ENCODE measurements at regions not wholly inside any gene's neighbourhood (a gene's known extent, or its start where the extent isn't known, plus 50 kb on each side); places are given as distances from the start of the nearest gene placed in this dataset.
A peak's percentile ranks its signal among the peaks of the same experiment; 100 is the strongest.

- TF ChIP-seq CTCF (IDR thresholded peaks at IDR 0.05; ENCODE audit: extremely low read depth, low read depth, low read length) = no peak
- no peaks in the 10 kb centered on the region for H4K20me1 ChIP-seq (ENCODE audit: insufficient read depth, low read length)
- H3K4me2 ChIP-seq (ENCODE audit: insufficient read depth, low read length) = peak overlapping the region; percentile 3
- peaks cover 14% of the 10 kb centered on the region for H3K4me1 ChIP-seq (ENCODE audit: insufficient read depth, low read length)
- no peaks in the 10 kb centered on the region for H3K36me3 ChIP-seq (ENCODE audit: insufficient read depth, low read length)
- no peaks in the 10 kb centered on the region for H3K79me2 ChIP-seq (ENCODE audit: insufficient read depth, low read length)
- no peaks in the 10 kb centered on the region for H3K27me3 ChIP-seq (ENCODE audit: insufficient read depth, low read length)
- no peak overlapping the region for H3K4me3 ChIP-seq (ENCODE audit: insufficient read depth, low read length)
- no peak for DNase-seq (ENCODE audit: insufficient read length, low spot score, missing footprints)
- H3K27ac ChIP-seq (ENCODE audit: low read depth, low read length) = peak overlapping the region; percentile 64
- H3K9me3 ChIP-seq (ENCODE audit: low read depth, low read length) = no peaks in the 10 kb centered on the region
- no peak overlapping the region for H2AFZ ChIP-seq (ENCODE audit: low read length)
Measured at GRCh38 chr9:91151718-91152095, 210.0 kb downstream of the AUH start.

- Histone ChIP-seq H4K20me1 (ENCODE audit: insufficient read depth, low read length) (no peaks in the 10 kb centered on the region), H3K4me3 (ENCODE audit: insufficient read depth, low read length) (no peak overlapping the region), H2AFZ (ENCODE audit: low read length) (no peak overlapping the region), H3K27ac (ENCODE audit: low read depth, low read length) (no peak overlapping the region), H3K4me2 (ENCODE audit: insufficient read depth, low read length) (no peak overlapping the region), H3K9me3 (ENCODE audit: low read depth, low read length) (no peaks in the 10 kb centered on the region), H3K79me2 (ENCODE audit: insufficient read depth, low read length) (no peaks in the 10 kb centered on the region), H3K36me3 (ENCODE audit: insufficient read depth, low read length) (no peaks in the 10 kb centered on the region), H3K4me1 (ENCODE audit: insufficient read depth, low read length) (peaks cover 14% of the 10 kb centered on the region), H3K27me3 (ENCODE audit: insufficient read depth, low read length) (no peaks in the 10 kb centered on the region)
- TF ChIP-seq CTCF (IDR thresholded peaks at IDR 0.05; ENCODE audit: extremely low read depth, low read depth, low read length) = no peak
- DNase-seq (ENCODE audit: insufficient read length, low spot score, missing footprints) = no peak
Measured at GRCh38 chr9:91154686-91155085, 207.0 kb downstream of the AUH start.

- TF ChIP-seq CTCF (IDR thresholded peaks at IDR 0.05; ENCODE audit: extremely low read depth, low read depth, low read length) = no peak
- DNase-seq (ENCODE audit: insufficient read length, low spot score, missing footprints) = no peak
- no peak overlapping the region for H3K27ac ChIP-seq (ENCODE audit: low read depth, low read length)
- H3K4me3 ChIP-seq (ENCODE audit: insufficient read depth, low read length) = no peak overlapping the region
- no peaks in the 10 kb centered on the region for H3K27me3 ChIP-seq (ENCODE audit: insufficient read depth, low read length)
- H3K9me3 ChIP-seq (ENCODE audit: low read depth, low read length) = no peaks in the 10 kb centered on the region
- H3K79me2 ChIP-seq (ENCODE audit: insufficient read depth, low read length) = no peaks in the 10 kb centered on the region
- peaks cover 14% of the 10 kb centered on the region for H3K4me1 ChIP-seq (ENCODE audit: insufficient read depth, low read length)
- H3K36me3 ChIP-seq (ENCODE audit: insufficient read depth, low read length) = no peaks in the 10 kb centered on the region
- no peak overlapping the region for H2AFZ ChIP-seq (ENCODE audit: low read length)
- no peaks in the 10 kb centered on the region for H4K20me1 ChIP-seq (ENCODE audit: insufficient read depth, low read length)
- H3K4me2 ChIP-seq (ENCODE audit: insufficient read depth, low read length) = no peak overlapping the region
Measured at GRCh38 chr9:91155181-91155580, 206.5 kb downstream of the AUH start.

DNA sequence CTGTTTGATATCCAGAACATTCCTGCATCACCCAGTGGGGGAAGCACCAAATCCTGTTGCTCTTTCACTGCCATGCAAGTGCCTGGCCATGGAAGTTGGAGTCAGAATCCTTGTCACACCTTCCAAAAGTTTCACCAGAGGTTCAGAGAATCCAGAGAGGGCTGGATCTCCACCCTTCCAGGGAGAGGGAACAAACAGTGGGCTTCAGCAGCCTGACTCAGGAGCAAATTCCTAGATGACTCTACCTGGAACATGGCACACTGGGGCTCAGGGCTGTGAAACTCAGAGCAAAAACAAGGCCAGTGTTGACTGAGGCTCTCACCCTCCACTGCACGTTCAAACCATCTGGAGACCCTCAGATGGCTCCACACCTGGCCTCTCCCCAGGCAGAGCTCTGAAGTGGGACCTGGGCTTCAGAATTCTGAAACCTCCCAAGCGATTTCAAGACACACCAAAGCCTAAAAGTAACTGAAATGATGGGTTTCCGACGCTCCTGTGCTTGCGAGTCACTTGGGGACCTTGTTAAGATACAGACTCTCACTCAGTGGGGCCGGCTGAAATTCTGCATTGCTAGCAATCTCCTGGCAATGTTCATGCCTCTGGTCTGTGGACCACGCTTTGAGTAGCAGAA, 205.9 kb downstream of the AUH start:
- no peak for TF ChIP-seq CTCF (IDR thresholded peaks at IDR 0.05; ENCODE audit: extremely low read depth, low read depth, low read length)
- no peaks in the 10 kb centered on the region for H3K9me3 ChIP-seq (ENCODE audit: low read depth, low read length)
- no peaks in the 10 kb centered on the region for H3K79me2 ChIP-seq (ENCODE audit: insufficient read depth, low read length)
- H4K20me1 ChIP-seq (ENCODE audit: insufficient read depth, low read length) = no peaks in the 10 kb centered on the region
- DNase-seq (ENCODE audit: insufficient read length, low spot score, missing footprints) = no peak
- H3K27me3 ChIP-seq (ENCODE audit: insufficient read depth, low read length) = no peaks in the 10 kb centered on the region
- peaks cover 10% of the 10 kb centered on the region for H3K4me1 ChIP-seq (ENCODE audit: insufficient read depth, low read length)
- no peak overlapping the region for H3K4me3 ChIP-seq (ENCODE audit: insufficient read depth, low read length)
- no peaks in the 10 kb centered on the region for H3K36me3 ChIP-seq (ENCODE audit: insufficient read depth, low read length)
- H3K27ac ChIP-seq (ENCODE audit: low read depth, low read length) = no peak overlapping the region
- H2AFZ ChIP-seq (ENCODE audit: low read length) = no peak overlapping the region
- no peak overlapping the region for H3K4me2 ChIP-seq (ENCODE audit: insufficient read depth, low read length)

Data from osteoblast (primary cell).